AG09309 (cell line): ENCODE measurements at regions not wholly inside any gene's neighbourhood (a gene's known extent, or its start where the extent isn't known, plus 50 kb on each side); places are given as distances from the start of the nearest gene placed in this dataset.
"Not testable (repeated sequence)": the region's sequence is repeated elsewhere in the genome, so short reads cannot be mapped to it uniquely, and the experiment has no call there.

Source experiments
- DNase-seq: peaks from one replicate; pipeline ENCODE4 v3.0.0-alpha.2; 2010; ENCODE audit warnings: low read depth
- H3K4me3 ChIP-seq: 2 replicates; pipeline ENCODE4 v1.5.1; 2011; ENCODE audit warnings: mild to moderate bottlenecking, low read depth, low read length, moderate library complexity; ENCODE audit not compliant: control insufficient read depth
- CTCF ChIP-seq: IDR thresholded peaks from 2 replicates; pipeline ENCODE4 v1.5.1; 2011; ENCODE audit warnings: mild to moderate bottlenecking, low read depth, low read length, inconsistent platforms; ENCODE audit not compliant: insufficient read depth, control insufficient read depth; ENCODE audit errors: missing control alignments

- no peak for DNase-seq
- no peak for TF ChIP-seq CTCF
- no peak overlapping the region for H3K4me3 ChIP-seq
Measured at GRCh38 chr14:48568252-48568651, 892.8 kb upstream of the MDGA2 start.

- DNase-seq = no peak
Measured at GRCh38 chr14:48563489-48563888, 888.1 kb upstream of the MDGA2 start.

GRCh38 chr14:48561438-48561837, 886.0 kb upstream of the MDGA2 start:
- H3K4me3 ChIP-seq, DNase-seq: not testable (repeated sequence)

More at GRCh38 chr14:48563489-48563888, 888.1 kb upstream of the MDGA2 start:
- TF ChIP-seq CTCF = no peak
- H3K4me3 ChIP-seq = no peak overlapping the region

GRCh38 chr14:48560421-48560820, 885.0 kb upstream of the MDGA2 start:
- TF ChIP-seq CTCF = no peak
- no peak for DNase-seq
- no peak overlapping the region for H3K4me3 ChIP-seq

- no peak for DNase-seq
- no peak for TF ChIP-seq CTCF
- no peak overlapping the region for H3K4me3 ChIP-seq
Measured at GRCh38 chr14:48553443-48553842, 878.0 kb upstream of the MDGA2 start.

- DNase-seq = no peak
- H3K4me3 ChIP-seq = no peak overlapping the region
- TF ChIP-seq CTCF = no peak
Measured at GRCh38 chr14:48546996-48547395, 871.6 kb upstream of the MDGA2 start.

GRCh38 chr14:48537600-48537999, 862.2 kb upstream of the MDGA2 start:
- no peak overlapping the region for H3K4me3 ChIP-seq
- TF ChIP-seq CTCF = no peak
- DNase-seq = no peak
